ENCODE measurements at regions not wholly inside any gene's neighbourhood (a gene's known extent, or its start where the extent isn't known, plus 50 kb on each side); places are given as distances from the start of the nearest gene placed in this dataset.

DNA sequence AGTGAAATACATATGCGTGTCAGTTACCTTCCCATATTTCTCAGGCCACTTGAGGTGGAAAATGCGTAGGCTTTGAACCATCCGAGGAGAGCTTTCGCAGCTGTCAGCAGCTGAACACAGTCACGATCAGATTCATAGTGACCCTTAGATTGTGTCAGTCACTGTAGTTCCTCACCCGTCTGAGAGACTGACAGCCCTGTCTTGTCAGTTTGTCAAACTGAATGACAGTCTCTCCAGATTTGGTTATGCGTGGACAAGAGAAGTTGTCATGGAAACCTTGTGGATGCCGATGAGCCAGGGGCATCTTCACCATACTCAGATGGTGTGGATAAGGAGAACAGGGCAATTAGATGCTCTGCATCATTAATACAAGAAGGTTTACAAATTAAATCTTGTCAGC, 546.3 kb downstream of the TYW1 start:
- no peaks in the 10 kb centered on the region for H3K36me3 ChIP-seq (ENCODE audit: control insufficient read depth, insufficient read depth, low read length)
- DNase-seq (ENCODE audit: extremely low read depth, insufficient read length), result no peak
- H3K4me3 ChIP-seq (replicated peaks; ENCODE audit: low read depth, low read length), result no peak overlapping the region
- TF ChIP-seq, protein P1, sequence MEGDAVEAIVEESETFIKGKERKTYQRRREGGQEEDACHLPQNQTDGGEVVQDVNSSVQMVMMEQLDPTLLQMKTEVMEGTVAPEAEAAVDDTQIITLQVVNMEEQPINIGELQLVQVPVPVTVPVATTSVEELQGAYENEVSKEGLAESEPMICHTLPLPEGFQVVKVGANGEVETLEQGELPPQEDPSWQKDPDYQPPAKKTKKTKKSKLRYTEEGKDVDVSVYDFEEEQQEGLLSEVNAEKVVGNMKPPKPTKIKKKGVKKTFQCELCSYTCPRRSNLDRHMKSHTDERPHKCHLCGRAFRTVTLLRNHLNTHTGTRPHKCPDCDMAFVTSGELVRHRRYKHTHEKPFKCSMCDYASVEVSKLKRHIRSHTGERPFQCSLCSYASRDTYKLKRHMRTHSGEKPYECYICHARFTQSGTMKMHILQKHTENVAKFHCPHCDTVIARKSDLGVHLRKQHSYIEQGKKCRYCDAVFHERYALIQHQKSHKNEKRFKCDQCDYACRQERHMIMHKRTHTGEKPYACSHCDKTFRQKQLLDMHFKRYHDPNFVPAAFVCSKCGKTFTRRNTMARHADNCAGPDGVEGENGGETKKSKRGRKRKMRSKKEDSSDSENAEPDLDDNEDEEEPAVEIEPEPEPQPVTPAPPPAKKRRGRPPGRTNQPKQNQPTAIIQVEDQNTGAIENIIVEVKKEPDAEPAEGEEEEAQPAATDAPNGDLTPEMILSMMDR (IDR thresholded peaks at IDR 0.05; ENCODE audit: insufficient read depth, low read length, poor library complexity, severe bottlenecking), result no peak
- no peaks in the 10 kb centered on the region for H3K27me3 ChIP-seq (replicated peaks; ENCODE audit: control insufficient read depth, insufficient read depth, low read length)

DNA sequence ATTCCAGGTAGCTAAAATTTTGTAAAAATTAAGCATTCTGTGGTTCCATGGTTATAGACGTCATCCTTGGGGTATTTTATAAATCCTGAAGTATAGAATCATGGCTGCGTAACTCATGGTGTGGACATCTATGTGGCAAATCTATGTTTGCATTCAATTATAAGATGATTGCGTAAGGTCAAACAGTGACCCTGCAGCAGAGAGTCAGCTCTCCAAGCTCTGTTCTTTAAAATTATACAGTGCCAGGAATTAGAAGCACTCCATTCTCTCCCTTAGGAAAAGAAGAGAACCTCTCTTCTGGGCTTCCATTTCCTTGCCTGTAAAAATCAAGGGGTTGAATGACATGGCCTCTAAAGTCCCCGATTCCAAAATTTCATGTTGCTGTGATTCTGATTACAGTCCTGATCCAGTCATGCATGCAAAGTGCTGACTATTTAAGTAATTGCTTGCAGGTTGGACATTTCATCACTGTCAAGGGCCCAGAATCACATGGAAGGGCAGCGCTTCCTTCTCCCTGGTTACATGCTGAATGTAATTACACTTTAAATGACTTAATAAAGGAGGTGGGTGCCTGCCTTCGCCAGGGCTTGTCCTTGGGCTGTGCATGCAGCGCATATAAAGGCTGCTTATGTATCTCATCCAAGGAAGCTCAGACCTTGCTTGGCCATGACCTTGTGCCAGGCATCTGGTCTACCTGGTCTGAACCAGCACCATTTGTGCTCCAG, 550.7 kb downstream of the TYW1 start:
- H3K27me3 ChIP-seq (replicated peaks; ENCODE audit: control insufficient read depth, insufficient read depth, low read length), result no peaks in the 10 kb centered on the region
- no peak for DNase-seq (ENCODE audit: extremely low read depth, insufficient read length)
- no peaks in the 10 kb centered on the region for H3K36me3 ChIP-seq (ENCODE audit: control insufficient read depth, insufficient read depth, low read length)
- H3K4me3 ChIP-seq (replicated peaks; ENCODE audit: low read depth, low read length), result no peak overlapping the region
- TF ChIP-seq, protein P1 (IDR thresholded peaks at IDR 0.05; ENCODE audit: insufficient read depth, low read length, poor library complexity, severe bottlenecking), result no peak

DNA sequence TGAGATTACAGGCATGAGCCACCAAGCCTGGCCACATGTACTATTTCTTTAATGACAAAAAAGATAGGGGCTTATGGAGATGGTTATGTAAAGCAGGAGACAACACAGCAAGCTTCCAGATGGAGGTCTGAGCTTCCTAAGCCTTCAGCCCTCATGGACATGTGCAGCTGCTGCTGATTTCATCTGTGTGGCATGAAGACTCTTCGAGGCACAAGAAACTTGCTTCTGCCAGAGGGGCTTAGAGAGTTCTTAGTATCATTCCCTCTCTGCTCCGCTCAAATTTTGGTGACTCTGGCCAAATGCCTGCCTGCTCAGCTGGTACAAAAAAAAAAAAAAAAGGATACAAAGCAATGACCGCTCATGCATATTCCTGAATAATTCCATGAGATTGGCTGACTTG, 552.5 kb downstream of the TYW1 start:
- H3K27me3 ChIP-seq (replicated peaks; ENCODE audit: control insufficient read depth, insufficient read depth, low read length), result no peaks in the 10 kb centered on the region
- TF ChIP-seq, protein P1 (IDR thresholded peaks at IDR 0.05; ENCODE audit: insufficient read depth, low read length, poor library complexity, severe bottlenecking), result no peak
- H3K4me3 ChIP-seq (replicated peaks; ENCODE audit: low read depth, low read length), result no peak overlapping the region
- DNase-seq (ENCODE audit: extremely low read depth, insufficient read length), result no peak
- H3K36me3 ChIP-seq (ENCODE audit: control insufficient read depth, insufficient read depth, low read length), result no peaks in the 10 kb centered on the region

DNA sequence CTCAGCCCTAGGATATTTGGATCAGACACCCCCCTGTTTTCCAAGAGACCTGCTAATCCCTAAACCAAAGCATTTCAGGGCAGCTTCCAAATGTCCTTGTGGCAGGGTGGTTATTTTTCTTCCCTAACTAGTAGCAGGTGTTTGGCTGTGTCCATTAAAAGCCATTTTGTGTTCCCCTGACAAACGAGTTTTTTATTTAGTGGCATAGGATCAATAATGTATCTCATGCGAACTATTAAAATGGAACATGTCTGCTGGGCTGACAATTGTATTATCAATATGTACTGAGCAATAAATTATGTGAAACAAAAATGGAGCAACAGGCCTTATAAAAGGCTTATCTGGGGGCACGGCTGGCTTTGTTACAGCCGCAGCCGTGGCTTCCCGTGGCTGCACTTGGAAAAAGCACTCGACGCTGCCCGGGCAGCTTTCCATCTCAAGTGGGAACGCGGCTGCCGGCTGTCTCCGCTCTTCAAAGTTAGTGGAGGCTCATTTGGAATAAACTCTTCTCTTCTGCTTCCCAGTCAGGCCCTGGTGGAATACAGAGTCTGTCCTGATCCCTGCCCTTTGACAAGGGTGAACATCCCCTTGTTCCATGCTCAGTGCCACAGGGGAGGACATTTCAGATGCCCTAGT, 554.3 kb downstream of the TYW1 start:
- Histone ChIP-seq H3K36me3 (ENCODE audit: control insufficient read depth, insufficient read depth, low read length) (no peaks in the 10 kb centered on the region), H3K4me3 (replicated peaks; ENCODE audit: low read depth, low read length) (no peak overlapping the region), H3K27me3 (replicated peaks; ENCODE audit: control insufficient read depth, insufficient read depth, low read length) (no peaks in the 10 kb centered on the region)
- no peak for DNase-seq (ENCODE audit: extremely low read depth, insufficient read length)
- TF ChIP-seq, protein P1 (IDR thresholded peaks at IDR 0.05; ENCODE audit: insufficient read depth, low read length, poor library complexity, severe bottlenecking), result no peak

DNA sequence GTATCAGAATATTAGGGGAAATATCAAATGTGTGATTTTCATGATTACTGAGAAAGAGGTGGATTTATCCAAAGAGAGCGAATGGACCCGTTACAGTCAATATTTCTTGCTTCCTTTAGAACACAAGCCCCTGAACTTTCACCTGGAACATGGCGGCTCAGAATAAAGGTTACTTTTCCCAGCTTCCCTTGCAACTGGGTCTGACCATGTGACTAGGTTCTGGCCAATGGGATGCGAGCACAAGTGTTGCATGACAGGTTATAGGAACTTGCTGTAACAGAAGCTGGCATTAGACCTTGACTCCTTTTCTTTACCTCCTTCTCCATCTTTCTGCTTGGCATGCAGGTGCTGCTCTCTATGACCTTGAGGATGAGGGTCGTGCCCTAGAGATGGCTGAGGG, 556.1 kb downstream of the TYW1 start:
- DNase-seq (ENCODE audit: extremely low read depth, insufficient read length), result no peak
- H3K36me3 ChIP-seq (ENCODE audit: control insufficient read depth, insufficient read depth, low read length), result no peaks in the 10 kb centered on the region
- no peak overlapping the region for H3K4me3 ChIP-seq (replicated peaks; ENCODE audit: low read depth, low read length)
- TF ChIP-seq, protein P1 (IDR thresholded peaks at IDR 0.05; ENCODE audit: insufficient read depth, low read length, poor library complexity, severe bottlenecking), result no peak
- H3K27me3 ChIP-seq (replicated peaks; ENCODE audit: control insufficient read depth, insufficient read depth, low read length), result no peaks in the 10 kb centered on the region

Data from GM06990 (cell line).